H1 (cell line): ENCODE measurements at regions not wholly inside any gene's neighbourhood (a gene's known extent, or its start where the extent isn't known, plus 50 kb on each side); places are given as distances from the start of the nearest gene placed in this dataset.

ENCODE experiments used
- CTCF ChIA-PET: fragments of 300-600 bp; sonication (Branson Sonifier 250); formaldehyde crosslinking; loops from one replicate; lab custom pipeline; 2021; ENCODE audit not compliant: partially characterized antibody; lab: Charles Lee
- POLR2A ChIA-PET: fragments of 300-600 bp; sonication (Branson Sonifier 250); formaldehyde crosslinking; loops from one replicate; lab custom pipeline; 2021; ENCODE audit warnings: inconsistent platforms; ENCODE audit not compliant: partially characterized antibody; lab: Charles Lee
- DNase-seq, 2 experiments: peaks; one replicate each; pipeline versions ENCODE4 v3.0.0 to v3.0.0-alpha.2; 2010 to 2022; ENCODE audit warnings: low spot score in 2 of 2, low read depth in 1 of 2, mixed read lengths in 1 of 2
- FAIRE-seq: peaks from 2 replicates; lab custom pipeline; 2011; peaks lifted over from hg19 to GRCh38; lab: Jason Lieb, UNC
- H2AFZ ChIP-seq: 2 replicates; pipeline ENCODE4 v1.8.1; 2012; ENCODE audit warnings: low read length, inconsistent platforms
- H2AK5ac ChIP-seq: 2 replicates; pipeline ENCODE4 v1.6.1; 2013; ENCODE audit warnings: low read depth, low read length
- H2BK120ac ChIP-seq: replicated peaks from 2 replicates; pipeline ENCODE3; 2013; ENCODE audit warnings: low read depth, low read length, inconsistent platforms
- H2BK12ac ChIP-seq: 2 replicates; pipeline ENCODE4 v1.6.1; 2013; ENCODE audit warnings: low read depth, low read length
- H2BK15ac ChIP-seq: 2 replicates; pipeline ENCODE4 v1.6.1; 2013; ENCODE audit warnings: low read length
- H2BK20ac ChIP-seq: 2 replicates; pipeline ENCODE4 v1.6.1; 2013; ENCODE audit warnings: low read length
- H2BK5ac ChIP-seq: 2 replicates; pipeline ENCODE4 v1.6.1; 2013; ENCODE audit warnings: low read depth, low read length
- H3K14ac ChIP-seq: 2 replicates; pipeline ENCODE4 v1.6.1; 2013; ENCODE audit warnings: inconsistent platforms; ENCODE audit not compliant: insufficient read length
- H3K18ac ChIP-seq: 2 replicates; pipeline ENCODE4 v1.6.1; 2013; ENCODE audit warnings: low read length; ENCODE audit errors: extremely low read depth
- H3K23ac ChIP-seq: 2 replicates; pipeline ENCODE4 v1.6.1; 2013; ENCODE audit warnings: inconsistent platforms; ENCODE audit not compliant: insufficient read length
- H3K23me2 ChIP-seq: 2 replicates; pipeline ENCODE4 v1.6.1; 2013; ENCODE audit warnings: low read depth, low read length
- H3K27ac ChIP-seq: 2 replicates; pipeline ENCODE4 v1.6.1; 2011; ENCODE audit warnings: low read depth, low read length, inconsistent platforms
- H3K27me3 ChIP-seq, 4 experiments: replicated peaks in 1 of 4; 1 replicate in 1 of 4; 2 replicates in 3 of 4; pipeline versions ENCODE4 v1.6.1 to v1.8.1; 2011 to 2013; ENCODE audit warnings: low read length in 3 of 4, mild to moderate bottlenecking in 3 of 4, inconsistent platforms in 2 of 4, mixed read lengths in 2 of 4, moderate library complexity in 1 of 4; ENCODE audit not compliant: control insufficient read depth in 3 of 4, insufficient read depth in 3 of 4; ENCODE audit errors: extremely low read depth in 1 of 4
- H3K36me3 ChIP-seq, 4 experiments: 2 replicates each; pipeline versions ENCODE4 v1.6.1 to v1.8.1; 2011 to 2013; ENCODE audit warnings: mild to moderate bottlenecking in 4 of 4, low read length in 3 of 4, moderate library complexity in 2 of 4, control low read depth in 1 of 4, inconsistent platforms in 1 of 4; ENCODE audit not compliant: insufficient read depth in 4 of 4, control insufficient read depth in 2 of 4
- H3K4ac ChIP-seq: replicated peaks from 2 replicates; pipeline ENCODE3; 2013; ENCODE audit warnings: low read length, low read depth, mixed read lengths, inconsistent platforms; ENCODE audit not compliant: insufficient read length
- H3K4me1 ChIP-seq, 4 experiments: replicated peaks in 1 of 4; 1 replicate in 1 of 4; 2 replicates in 3 of 4; pipeline versions ENCODE4 v1.6.1 to v1.8.1; 2011 to 2013; ENCODE audit warnings: low read length in 3 of 4, inconsistent platforms in 2 of 4, mixed read lengths in 1 of 4; ENCODE audit not compliant: insufficient read depth in 4 of 4, control insufficient read depth in 3 of 4
- H3K4me2 ChIP-seq, 2 experiments: 2 replicates each; pipeline versions ENCODE4 v1.6.1 to v1.8.1; 2011 to 2013; ENCODE audit warnings: low read depth in 2 of 2, low read length in 2 of 2, control low read depth in 1 of 2, inconsistent platforms in 1 of 2, mild to moderate bottlenecking in 1 of 2; ENCODE audit not compliant: insufficient read depth in 1 of 2
- H3K4me3 ChIP-seq, 4 experiments: fragments of 200-600, 300-600 bp in 1 of 4; sonication (generic), shearing (Covaris generic), sonication (Bioruptor Twin) in 1 of 4; 2 replicates each; pipeline versions ENCODE4 v1.5.1 to v1.8.1; 2011 to 2016; ENCODE audit warnings: low read length in 4 of 4, low read depth in 3 of 4, control low read depth in 2 of 4, inconsistent platforms in 2 of 4, mild to moderate bottlenecking in 2 of 4, mixed read lengths in 1 of 4, moderate library complexity in 1 of 4; ENCODE audit not compliant: insufficient read depth in 2 of 4; ENCODE audit errors: extremely low read depth in 1 of 4
- H3K56ac ChIP-seq: replicated peaks from 2 replicates; pipeline ENCODE3; 2013; ENCODE audit warnings: low read depth, mild to moderate bottlenecking, mixed read lengths, low read length, inconsistent platforms; ENCODE audit not compliant: insufficient read length
- H3K79me1 ChIP-seq: 2 replicates; pipeline ENCODE4 v1.6.1; 2013; ENCODE audit warnings: low read depth, low read length, control low read depth
- H3K79me2 ChIP-seq, 2 experiments: 2 replicates each; pipeline versions ENCODE4 v1.6.1 to v1.8.1; 2012 to 2013; ENCODE audit warnings: low read length in 2 of 2, mild to moderate bottlenecking in 2 of 2, inconsistent platforms in 1 of 2; ENCODE audit not compliant: insufficient read depth in 2 of 2, control insufficient read depth in 1 of 2
- H3K9ac ChIP-seq, 4 experiments: replicated peaks in 1 of 4; 1 replicate in 1 of 4; 2 replicates in 3 of 4; pipeline versions ENCODE4 v1.6.1 to v1.8.1; 2011 to 2013; ENCODE audit warnings: low read depth in 3 of 4, low read length in 3 of 4, control low read depth in 2 of 4, mild to moderate bottlenecking in 2 of 4, moderate library complexity in 2 of 4, inconsistent platforms in 1 of 4; ENCODE audit errors: extremely low read depth in 1 of 4
- H3K9me3 ChIP-seq, 2 experiments: 2 replicates each; pipeline versions ENCODE4 v1.6.1 to v1.8.1; 2012 to 2013; ENCODE audit warnings: mild to moderate bottlenecking in 2 of 2, moderate library complexity in 2 of 2, control low read depth in 1 of 2, inconsistent platforms in 1 of 2, low read depth in 1 of 2, low read length in 1 of 2, mixed read lengths in 1 of 2; ENCODE audit not compliant: insufficient read depth in 2 of 2
- H4K20me1 ChIP-seq, 2 experiments: replicated peaks in 1 of 2; 2 replicates each; pipeline versions ENCODE3 to v1.8.1; 2011 to 2013; ENCODE audit warnings: inconsistent platforms in 2 of 2, low read length in 2 of 2, mild to moderate bottlenecking in 1 of 2; ENCODE audit not compliant: insufficient read depth in 2 of 2, control insufficient read depth in 1 of 2
- H4K5ac ChIP-seq: 2 replicates; pipeline ENCODE4 v1.6.1; 2013; ENCODE audit warnings: low read length, low read depth, mixed read lengths, inconsistent platforms; ENCODE audit not compliant: insufficient read length
- H4K8ac ChIP-seq: 2 replicates; pipeline ENCODE4 v1.8.0; 2013; ENCODE audit warnings: mild to moderate bottlenecking, moderate library complexity, low read length, inconsistent platforms; ENCODE audit not compliant: insufficient read depth; ENCODE audit errors: extremely low read depth
- H4K91ac ChIP-seq: replicated peaks from 2 replicates; pipeline ENCODE3; 2013; ENCODE audit warnings: low read length, mixed read lengths, inconsistent platforms; ENCODE audit not compliant: insufficient read length
- BACH1 ChIP-seq: IDR thresholded peaks from 2 replicates; pipeline ENCODE4 v1.6.1; 2012; ENCODE audit warnings: low read length, improper control_type of control experiment
- CEBPB ChIP-seq: IDR thresholded peaks from 2 replicates; pipeline ENCODE4 v1.6.1; 2012; ENCODE audit warnings: low read depth, low read length
- EZH2 ChIP-seq: fragments of 200-600 bp; sonication (generic); IDR thresholded peaks from 2 replicates; pipeline ENCODE4 v1.7.1; 2012; ENCODE audit warnings: low read depth, mild to moderate bottlenecking, moderate library complexity, low read length, inconsistent platforms; ENCODE audit not compliant: severe bottlenecking
- HDAC6 ChIP-seq: IDR thresholded peaks from one replicate; pipeline ENCODE4 v1.7.1; 2012; ENCODE audit warnings: low read depth, mild to moderate bottlenecking, inconsistent platforms, low read length, moderate library complexity
- MAFK ChIP-seq: IDR thresholded peaks from 2 replicates; pipeline ENCODE4 v1.6.1; 2012; ENCODE audit warnings: low read depth, mild to moderate bottlenecking, improper control_type of control experiment, low read length
- TCF12 ChIP-seq: IDR thresholded peaks from 2 replicates; pipeline ENCODE4 v1.6.1; 2011; ENCODE audit warnings: low read depth, mild to moderate bottlenecking, low read length
- ZNF274 ChIP-seq: IDR thresholded peaks from 2 replicates; pipeline ENCODE4 v1.7.0; 2012; ENCODE audit warnings: low read length, borderline replicate concordance; ENCODE audit errors: extremely low read depth
- WGBS, 2 experiments: shearing (Covaris generic) in 1 of 2; methylation state at CpG; one replicate each; pipeline versions ENCODE4 v1.1.6 to v1.1.7; 2013 to 2015; ENCODE audit warnings: low lambda C conversion rate in 2 of 2, mixed read lengths in 2 of 2, inconsistent platforms in 1 of 2, low coverage in 1 of 2, missing lambda C conversion rate in 1 of 2; ENCODE audit not compliant: insufficient replicate concordance in 2 of 2, insufficient coverage in 1 of 2, insufficient read length in 1 of 2; ENCODE audit errors: extremely low coverage in 1 of 2, missing lambda C conversion rate in 1 of 2; 5-methylcytosine and 5-hydroxymethylcytosine counted together

- Histone ChIP-seq H3K79me1 (no peaks in the 10 kb centered on the region), H3K4me3 (no peak overlapping the region), H3K23ac (no peak overlapping the region), H2AK5ac (no peak overlapping the region), H4K8ac (no peak overlapping the region), H2AFZ (no peak overlapping the region), H2BK12ac (no peak overlapping the region), H3K79me2 (no peaks in the 10 kb centered on the region), H3K14ac (no peak overlapping the region), H3K18ac (no peak overlapping the region), H2BK5ac (no peak overlapping the region), H4K91ac (no peak overlapping the region), H2BK120ac (no peak overlapping the region), H4K5ac (no peak overlapping the region), H3K27me3 (no peaks in the 10 kb centered on the region), H4K20me1 (no peaks in the 10 kb centered on the region), H2BK20ac (no peak overlapping the region), H3K9me3 (no peaks in the 10 kb centered on the region), H2BK15ac (no peak overlapping the region), H3K23me2 (no peaks in the 10 kb centered on the region; the same call in 1 of the 2 replicates), H3K27ac (no peak overlapping the region), H3K4ac (no peak overlapping the region), H3K4me1 (no peaks in the 10 kb centered on the region), H3K56ac (no peak overlapping the region), H3K9ac (no peak overlapping the region), H3K36me3 (no peaks in the 10 kb centered on the region), H3K4me2 (no peak overlapping the region)
- FAIRE-seq: no peak
- no peak for TF ChIP-seq ZNF274
- TF ChIP-seq CEBPB: no peak
- no peak for TF ChIP-seq EZH2
- TF ChIP-seq HDAC6: no peak
- TF ChIP-seq TCF12: no peak
- no peak for TF ChIP-seq MAFK
- TF ChIP-seq BACH1: no peak
- CTCF ChIA-PET: no interaction called here
- POLR2A ChIA-PET: no interaction called here
- DNase-seq: no peak
- 76% methylated on average over 4 of the region's 4 CpGs; no CpG with 5 or more reads in 1 of the 2 experiments for WGBS, 2 experiments
These were observed 1043.2 kb downstream of the PCDH18 start for GRCh38 chr4:136489101-136489500.
